PC-9 (cell line): ENCODE measurements at regions not wholly inside any gene's neighbourhood (a gene's known extent, or its start where the extent isn't known, plus 50 kb on each side); places are given as distances from the start of the nearest gene placed in this dataset.

Experiments
- BruUV-seq: library from RNA; stranded (reverse); fragments of 400-500 nt; replicated peaks from 2 replicates; lab custom pipeline; 2021; lab: Mats Ljungman, UMichigan
- CTCF ChIA-PET: fragments of 300-600 bp; sonication (Branson Sonifier 250); formaldehyde crosslinking; loops from one replicate; lab custom pipeline; 2022; ENCODE audit warnings: antibody characterized with exemption; lab: Charles Lee
- POLR2A ChIA-PET: fragments of 300-600 bp; sonication (Branson Sonifier 250); formaldehyde crosslinking; loops from one replicate; lab custom pipeline; 2022; ENCODE audit warnings: antibody characterized with exemption; ENCODE audit not compliant: unreplicated experiment; lab: Charles Lee
- DNase-seq, 2 experiments: peaks; one replicate each; pipeline versions ENCODE4 v3.0.0 to v3.0.0-alpha.2; 2015 to 2022; ENCODE audit warnings: mixed read lengths in 1 of 2
- H2AFZ ChIP-seq: fragments of 200-600 bp; sonication (generic); 2 replicates; pipeline ENCODE4 v1.8.1; 2017; ENCODE audit warnings: antibody characterized with exemption
- H3F3A ChIP-seq: fragments of 200-600 bp; sonication (generic); 2 replicates; pipeline ENCODE4 v1.8.1; 2017; ENCODE audit warnings: antibody characterized with exemption, mild to moderate bottlenecking, low read depth; ENCODE audit not compliant: insufficient read depth
- H3K27ac ChIP-seq: fragments of 200-600 bp; sonication (generic); 2 replicates; pipeline ENCODE4 v1.6.1; 2016; ENCODE audit warnings: mixed run types
- H3K27me3 ChIP-seq: fragments of 200-600 bp; sonication (generic); 2 replicates; pipeline ENCODE4 v1.6.1; 2016; ENCODE audit warnings: low read depth, mixed run types; ENCODE audit not compliant: insufficient read depth
- H3K36me3 ChIP-seq: fragments of 200-600 bp; sonication (generic); 2 replicates; pipeline ENCODE4 v1.6.1; 2016; ENCODE audit warnings: low read depth, mixed run types
- H3K4me1 ChIP-seq: fragments of 200-600 bp; sonication (generic); replicated peaks from 2 replicates; pipeline ENCODE4 v1.6.1; 2016; ENCODE audit warnings: mixed run types; ENCODE audit not compliant: insufficient read depth
- H3K4me2 ChIP-seq: fragments of 200-600 bp; sonication (generic); 2 replicates; pipeline ENCODE4 v1.6.1; 2017; ENCODE audit warnings: mixed run types
- H3K4me3 ChIP-seq: fragments of 200-600 bp; sonication (generic); 2 replicates; pipeline ENCODE4 v1.6.1; 2016; ENCODE audit warnings: mixed run types
- H3K79me2 ChIP-seq: fragments of 200-600 bp; sonication (generic); 2 replicates; pipeline ENCODE4 v1.6.1; 2017; ENCODE audit warnings: low read depth, mixed run types
- H3K9me2 ChIP-seq: fragments of 200-600 bp; sonication (generic); 2 replicates; pipeline ENCODE4 v1.8.1; 2017; ENCODE audit warnings: mild to moderate bottlenecking; ENCODE audit not compliant: insufficient read depth
- H3K9me3 ChIP-seq: fragments of 200-600 bp; sonication (generic); 2 replicates; pipeline ENCODE4 v1.8.1; 2016; ENCODE audit warnings: low read depth; ENCODE audit not compliant: insufficient read depth
- H4K20me1 ChIP-seq: fragments of 200-600 bp; sonication (generic); 2 replicates; pipeline ENCODE4 v1.8.1; 2017; ENCODE audit not compliant: insufficient read depth
- EZH2 ChIP-seq: fragments of 200-600 bp; sonication (generic); IDR thresholded peaks from 2 replicates; pipeline ENCODE4 v1.8.0; 2017; ENCODE audit warnings: antibody characterized with exemption, low read depth
- intact Hi-C: fragments of 100-400 bp; cut with micrococcal nuclease; formaldehyde crosslinking; loops from one replicate; pipeline ENCODE4 v1.10.0; 2022; ENCODE audit not compliant: unreplicated experiment
- TF ChIP-seq, protein P1 (sequence below): fragments of 200-600 bp; sonication (generic); conservative IDR thresholded peaks from 2 replicates; pipeline ENCODE4 v1.6.1; 2017; ENCODE audit warnings: mixed run types, antibody characterized with exemption, mild to moderate bottlenecking, moderate library complexity

- intact Hi-C loops = no loop called here
- H3K4me1 ChIP-seq = no peaks in the 10 kb centered on the region
- no peaks in the 10 kb centered on the region for H3K9me2 ChIP-seq
- no peaks in the 10 kb centered on the region for H3K27me3 ChIP-seq
- POLR2A ChIA-PET = no interaction called here
- no peaks in the 10 kb centered on the region for H3K79me2 ChIP-seq
- no peaks in the 10 kb centered on the region for H3F3A ChIP-seq
- H2AFZ ChIP-seq = no peak overlapping the region
- BruUV-seq = no TSS peak
- H3K36me3 ChIP-seq = no peaks in the 10 kb centered on the region
- no peak overlapping the region for H3K4me3 ChIP-seq
- CTCF ChIA-PET = no interaction called here
- no peak overlapping the region for H3K27ac ChIP-seq
- DNase-seq = no peak
- no peak overlapping the region for H3K4me2 ChIP-seq
- no peaks in the 10 kb centered on the region for H3K9me3 ChIP-seq
- TF ChIP-seq, protein P1, sequence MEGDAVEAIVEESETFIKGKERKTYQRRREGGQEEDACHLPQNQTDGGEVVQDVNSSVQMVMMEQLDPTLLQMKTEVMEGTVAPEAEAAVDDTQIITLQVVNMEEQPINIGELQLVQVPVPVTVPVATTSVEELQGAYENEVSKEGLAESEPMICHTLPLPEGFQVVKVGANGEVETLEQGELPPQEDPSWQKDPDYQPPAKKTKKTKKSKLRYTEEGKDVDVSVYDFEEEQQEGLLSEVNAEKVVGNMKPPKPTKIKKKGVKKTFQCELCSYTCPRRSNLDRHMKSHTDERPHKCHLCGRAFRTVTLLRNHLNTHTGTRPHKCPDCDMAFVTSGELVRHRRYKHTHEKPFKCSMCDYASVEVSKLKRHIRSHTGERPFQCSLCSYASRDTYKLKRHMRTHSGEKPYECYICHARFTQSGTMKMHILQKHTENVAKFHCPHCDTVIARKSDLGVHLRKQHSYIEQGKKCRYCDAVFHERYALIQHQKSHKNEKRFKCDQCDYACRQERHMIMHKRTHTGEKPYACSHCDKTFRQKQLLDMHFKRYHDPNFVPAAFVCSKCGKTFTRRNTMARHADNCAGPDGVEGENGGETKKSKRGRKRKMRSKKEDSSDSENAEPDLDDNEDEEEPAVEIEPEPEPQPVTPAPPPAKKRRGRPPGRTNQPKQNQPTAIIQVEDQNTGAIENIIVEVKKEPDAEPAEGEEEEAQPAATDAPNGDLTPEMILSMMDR = no peak
- no peak for TF ChIP-seq EZH2
- no peaks in the 10 kb centered on the region; the same call in 1 of the 2 replicates for H4K20me1 ChIP-seq
Observed at GRCh38 chr11:80987171-80987570, 1546.3 kb upstream of the TENM4 start.

DNA sequence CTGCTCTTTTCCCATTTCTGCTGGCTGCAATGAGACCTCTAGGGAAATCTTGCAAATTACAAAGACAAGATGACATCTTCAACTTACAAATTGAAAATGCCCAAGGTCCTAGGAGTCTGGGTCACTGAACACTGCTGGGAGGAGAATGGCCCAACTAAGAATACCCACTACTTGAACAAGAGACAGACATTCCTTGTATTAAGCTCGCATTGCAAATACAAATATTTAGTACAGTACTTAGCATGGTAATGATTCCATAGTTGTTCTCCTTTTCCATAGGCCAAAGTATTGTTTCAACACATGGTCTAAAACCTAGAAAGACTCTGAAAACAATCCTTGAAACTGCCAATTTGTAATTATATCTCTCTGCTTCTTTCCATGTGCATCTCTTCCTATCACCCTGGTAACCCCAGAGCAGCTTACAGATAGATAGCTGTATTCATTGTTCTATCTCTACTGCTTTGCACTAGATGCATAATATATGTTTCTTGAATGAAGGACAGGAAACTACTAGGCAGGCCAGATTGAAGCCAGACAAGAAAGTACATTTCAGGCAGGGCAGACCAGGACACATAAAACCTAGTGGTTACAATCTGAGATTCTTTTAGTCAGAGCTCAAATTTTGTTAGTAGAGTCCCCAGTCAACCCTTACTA lies 1545.7 kb upstream of the TENM4 start:
- Histone ChIP-seq H3F3A (no peaks in the 10 kb centered on the region), H3K9me2 (no peaks in the 10 kb centered on the region), H3K4me2 (no peak overlapping the region), H4K20me1 (no peaks in the 10 kb centered on the region; the same call in 1 of the 2 replicates), H3K27me3 (no peaks in the 10 kb centered on the region), H2AFZ (no peak overlapping the region), H3K79me2 (no peaks in the 10 kb centered on the region), H3K4me3 (no peak overlapping the region), H3K4me1 (no peaks in the 10 kb centered on the region), H3K36me3 (no peaks in the 10 kb centered on the region), H3K9me3 (no peaks in the 10 kb centered on the region), H3K27ac (no peak overlapping the region)
- CTCF ChIA-PET = no interaction called here
- no peak for TF ChIP-seq EZH2
- TF ChIP-seq, protein P1 = no peak
- POLR2A ChIA-PET = interaction anchor here (0.7 kb wide), 1 partner anchor 23 kb away, joined by 3 read pairs; no protein-coding TSS in a partner anchor
- DNase-seq = no peak
- intact Hi-C loops = no loop called here
- no TSS peak for BruUV-seq

DNA sequence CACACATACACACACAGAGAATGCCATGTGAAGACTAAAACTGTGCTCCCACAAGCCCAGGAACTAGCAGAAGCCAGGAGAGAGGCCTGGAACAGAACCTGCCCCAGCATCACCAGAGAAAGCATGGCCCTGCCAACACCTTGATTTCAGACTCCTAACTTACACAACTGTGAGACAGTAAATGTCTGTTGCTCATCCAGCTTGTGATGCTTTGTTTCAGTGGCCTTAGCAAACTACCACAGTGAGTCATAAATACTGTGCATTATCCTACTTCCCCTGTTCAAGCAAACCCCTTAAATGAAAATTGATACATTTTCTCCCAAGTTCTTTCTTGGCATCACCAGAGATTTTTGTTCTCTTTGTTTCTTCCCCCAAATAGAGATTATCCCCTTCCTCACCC lies 1539.4 kb upstream of the TENM4 start:
- H3K36me3 ChIP-seq = no peaks in the 10 kb centered on the region
- no peaks in the 10 kb centered on the region for H3K9me3 ChIP-seq
- no peak overlapping the region for H2AFZ ChIP-seq
- TF ChIP-seq, protein P1 = no peak
- no peak for TF ChIP-seq EZH2
- no peak overlapping the region for H3K27ac ChIP-seq
- BruUV-seq = no TSS peak
- POLR2A ChIA-PET = no interaction called here
- intact Hi-C loops = no loop called here
- no peaks in the 10 kb centered on the region for H3K27me3 ChIP-seq
- H3F3A ChIP-seq = no peaks in the 10 kb centered on the region
- no peak overlapping the region for H3K4me3 ChIP-seq
- CTCF ChIA-PET = interaction anchor here (0.6 kb wide), 1 partner anchor 267 kb away, joined by 3 read pairs; no protein-coding TSS in a partner anchor
- H3K4me1 ChIP-seq = no peaks in the 10 kb centered on the region
- H4K20me1 ChIP-seq = no peaks in the 10 kb centered on the region
- no peaks in the 10 kb centered on the region for H3K9me2 ChIP-seq
- H3K4me2 ChIP-seq = no peak overlapping the region
- H3K79me2 ChIP-seq = no peaks in the 10 kb centered on the region
- DNase-seq = no peak
